BLaER1 (cell line): ENCODE measurements at regions not wholly inside any gene's neighbourhood (a gene's known extent, or its start where the extent isn't known, plus 50 kb on each side); places are given as distances from the start of the nearest gene placed in this dataset.
A peak's percentile ranks its signal among the peaks of the same experiment; 100 is the strongest.

Experiments
- H3K27ac ChIP-seq: shearing (Covaris generic); formaldehyde crosslinking; 2 replicates; pipeline ENCODE4 v1.8.1; 2022
- H3K27me3 ChIP-seq: shearing (Covaris generic); formaldehyde crosslinking; 2 replicates; pipeline ENCODE4 v1.8.1; 2022
- H3K36me3 ChIP-seq: shearing (Covaris generic); formaldehyde crosslinking; 2 replicates; pipeline ENCODE4 v1.8.1; 2022
- H3K4me1 ChIP-seq: shearing (Covaris generic); formaldehyde crosslinking; 2 replicates; pipeline ENCODE4 v1.8.1; 2022
- H3K4me2 ChIP-seq: shearing (Covaris generic); formaldehyde crosslinking; 2 replicates; pipeline ENCODE4 v1.8.1; 2022
- H3K4me3 ChIP-seq: shearing (Covaris generic); formaldehyde crosslinking; 2 replicates; pipeline ENCODE4 v1.8.1; 2022
- H3K9ac ChIP-seq: shearing (Covaris generic); formaldehyde crosslinking; 2 replicates; pipeline ENCODE4 v1.8.1; 2022
- H3K9me3 ChIP-seq: shearing (Covaris generic); formaldehyde crosslinking; 2 replicates; pipeline ENCODE4 v1.8.1; 2022
- H4K20me1 ChIP-seq: shearing (Covaris generic); formaldehyde crosslinking; 2 replicates; pipeline ENCODE4 v1.8.1; 2022
- Cebpa-rat ChIP-seq: shearing (Covaris generic); IDR thresholded peaks from 2 replicates; pipeline ENCODE4 v1.8.1; 2022

DNA sequence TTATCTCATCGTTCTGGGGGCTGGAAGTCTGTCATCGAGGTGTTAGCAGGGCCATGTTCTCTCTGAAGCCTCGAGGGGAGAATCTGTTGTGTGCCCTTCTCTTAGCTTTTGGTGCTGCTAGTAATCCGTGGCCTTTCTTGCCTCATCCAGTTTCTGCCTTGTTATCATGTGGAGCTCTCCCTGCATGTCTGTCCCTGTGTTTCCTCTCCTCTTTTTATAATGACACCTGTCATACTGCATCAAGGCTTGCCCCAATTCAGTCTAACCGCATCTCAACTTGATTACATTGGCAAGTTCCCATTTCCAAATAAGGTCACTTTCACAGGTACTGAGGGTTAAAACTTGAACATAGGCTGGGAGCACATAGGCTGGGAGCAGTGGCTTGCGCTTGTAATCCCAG, 82.6 kb upstream of the CNIH3 start:
- no peak overlapping the region for H3K9ac ChIP-seq
- no peaks in the 10 kb centered on the region for H3K36me3 ChIP-seq
- no peaks in the 10 kb centered on the region for H3K27me3 ChIP-seq
- H3K4me3 ChIP-seq: no peak overlapping the region
- no peak for TF ChIP-seq Cebpa-rat
- H3K27ac ChIP-seq: no peak overlapping the region
- H3K4me2 ChIP-seq: no peak overlapping the region
- no peaks in the 10 kb centered on the region for H3K9me3 ChIP-seq
- no peaks in the 10 kb centered on the region for H4K20me1 ChIP-seq
- H3K4me1 ChIP-seq: no peaks in the 10 kb centered on the region

DNA sequence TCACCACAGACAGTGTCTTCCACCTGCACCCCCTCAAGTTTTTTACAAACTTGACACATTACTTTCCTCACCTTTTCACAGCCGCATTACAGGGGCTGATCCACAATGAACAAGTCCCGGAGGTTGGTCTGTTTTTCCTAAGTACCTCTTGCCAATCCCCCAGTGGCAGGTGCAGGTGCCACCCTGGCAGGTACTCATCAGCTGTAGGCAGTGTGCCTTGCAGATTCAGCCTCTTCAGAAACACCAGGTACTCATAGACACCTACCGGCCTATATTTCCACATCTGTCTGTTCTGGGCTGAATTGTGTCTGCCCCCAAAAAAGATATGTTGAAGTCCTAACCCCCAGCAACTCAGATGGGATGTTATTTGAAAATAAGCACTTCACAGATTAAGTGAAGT, 81.4 kb upstream of the CNIH3 start:
- Histone ChIP-seq H3K4me1 (peaks cover 4% of the 10 kb centered on the region), H3K27ac (no peak overlapping the region)
- TF ChIP-seq Cebpa-rat: no peak

DNA sequence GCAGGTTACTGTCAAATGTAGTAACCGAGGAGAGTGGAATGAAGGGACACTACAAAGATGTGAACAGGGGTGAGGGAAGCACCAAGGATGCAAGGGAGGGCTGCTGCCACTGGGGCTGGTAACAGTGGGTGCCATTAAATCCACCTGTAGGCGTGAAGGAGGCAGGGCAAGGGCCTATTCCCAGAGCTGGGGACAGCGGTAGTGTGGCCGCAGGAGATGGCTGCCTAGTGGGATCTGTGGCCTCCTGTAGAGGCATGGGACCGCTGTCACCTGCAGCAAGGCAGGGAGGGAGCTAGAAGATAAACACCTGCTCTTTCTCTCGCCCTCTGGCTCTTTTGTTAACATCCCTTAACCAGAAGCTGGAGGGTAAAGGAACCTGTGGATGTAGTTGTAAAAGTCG, 80.5 kb upstream of the CNIH3 start:
- H3K27me3 ChIP-seq: no peaks in the 10 kb centered on the region
- H3K9me3 ChIP-seq: no peaks in the 10 kb centered on the region
- TF ChIP-seq Cebpa-rat: no peak
- peaks cover 13% of the 10 kb centered on the region for H3K4me1 ChIP-seq
- no peak overlapping the region for H3K27ac ChIP-seq
- no peak overlapping the region for H3K9ac ChIP-seq
- H3K4me3 ChIP-seq: no peak overlapping the region
- H4K20me1 ChIP-seq: no peaks in the 10 kb centered on the region
- no peak overlapping the region for H3K4me2 ChIP-seq
- no peaks in the 10 kb centered on the region for H3K36me3 ChIP-seq

More for the DNA sequence above, 81.4 kb upstream of the CNIH3 start:
- H3K4me3 ChIP-seq: no peak overlapping the region
- no peaks in the 10 kb centered on the region for H3K36me3 ChIP-seq
- no peak overlapping the region for H3K4me2 ChIP-seq
- no peak overlapping the region for H3K9ac ChIP-seq
- H3K27me3 ChIP-seq: no peaks in the 10 kb centered on the region
- no peaks in the 10 kb centered on the region for H4K20me1 ChIP-seq
- H3K9me3 ChIP-seq: no peaks in the 10 kb centered on the region

DNA sequence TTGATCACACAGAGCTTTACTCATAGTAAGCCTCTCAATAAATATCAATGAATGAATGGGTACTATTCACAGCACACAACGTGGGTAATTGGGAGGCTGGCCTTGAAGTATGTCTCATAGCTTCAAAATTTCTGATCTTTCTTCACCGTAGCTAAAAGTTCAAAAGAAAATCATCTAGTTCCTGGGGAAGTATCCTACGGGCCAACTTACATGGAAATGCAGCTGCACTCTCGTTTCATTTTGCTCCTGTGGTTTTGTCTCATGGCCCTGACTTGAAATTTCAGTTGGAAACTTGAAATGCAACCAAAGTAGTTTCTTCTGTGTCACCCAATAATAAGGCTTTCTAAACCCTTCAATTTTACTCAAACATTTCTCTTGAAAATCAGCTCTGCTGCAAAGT, 76.1 kb upstream of the CNIH3 start:
- no peak for TF ChIP-seq Cebpa-rat
- Histone ChIP-seq H3K4me2 (peak overlapping the region; percentile 50), H3K9ac (no peak overlapping the region), H3K27ac (no peak overlapping the region; the same call in 1 of the 2 replicates), H3K27me3 (no peaks in the 10 kb centered on the region), H3K9me3 (no peaks in the 10 kb centered on the region), H3K4me3 (no peak overlapping the region), H3K4me1 (peaks cover 17% of the 10 kb centered on the region), H3K36me3 (no peaks in the 10 kb centered on the region), H4K20me1 (no peaks in the 10 kb centered on the region)

DNA sequence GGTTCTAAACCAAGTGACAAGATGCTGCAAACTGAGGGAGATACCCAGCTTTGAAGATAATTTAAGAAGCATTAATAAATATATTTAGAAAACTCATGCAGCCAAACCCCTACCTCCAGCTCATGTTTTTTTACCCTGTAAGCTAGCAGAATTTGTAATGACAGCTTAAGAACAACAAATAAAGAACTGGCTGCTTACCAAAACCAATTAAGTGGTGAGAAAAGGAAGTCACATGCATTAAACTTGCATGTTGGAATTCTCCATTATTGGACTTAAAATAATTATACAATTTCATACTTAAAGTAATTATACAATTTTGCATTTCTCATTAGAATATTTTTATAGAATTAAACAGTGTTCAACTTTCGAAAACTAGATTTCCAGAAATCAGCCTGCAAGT, 75.6 kb upstream of the CNIH3 start:
- Histone ChIP-seq H3K4me1 (peaks cover 17% of the 10 kb centered on the region), H3K36me3 (no peaks in the 10 kb centered on the region), H3K9me3 (no peaks in the 10 kb centered on the region), H4K20me1 (no peaks in the 10 kb centered on the region), H3K27ac (no peak overlapping the region; the same call in 1 of the 2 replicates), H3K27me3 (no peaks in the 10 kb centered on the region), H3K4me3 (no peak overlapping the region), H3K4me2 (peak overlapping the region; percentile 50), H3K9ac (no peak overlapping the region)
- TF ChIP-seq Cebpa-rat: no peak

DNA sequence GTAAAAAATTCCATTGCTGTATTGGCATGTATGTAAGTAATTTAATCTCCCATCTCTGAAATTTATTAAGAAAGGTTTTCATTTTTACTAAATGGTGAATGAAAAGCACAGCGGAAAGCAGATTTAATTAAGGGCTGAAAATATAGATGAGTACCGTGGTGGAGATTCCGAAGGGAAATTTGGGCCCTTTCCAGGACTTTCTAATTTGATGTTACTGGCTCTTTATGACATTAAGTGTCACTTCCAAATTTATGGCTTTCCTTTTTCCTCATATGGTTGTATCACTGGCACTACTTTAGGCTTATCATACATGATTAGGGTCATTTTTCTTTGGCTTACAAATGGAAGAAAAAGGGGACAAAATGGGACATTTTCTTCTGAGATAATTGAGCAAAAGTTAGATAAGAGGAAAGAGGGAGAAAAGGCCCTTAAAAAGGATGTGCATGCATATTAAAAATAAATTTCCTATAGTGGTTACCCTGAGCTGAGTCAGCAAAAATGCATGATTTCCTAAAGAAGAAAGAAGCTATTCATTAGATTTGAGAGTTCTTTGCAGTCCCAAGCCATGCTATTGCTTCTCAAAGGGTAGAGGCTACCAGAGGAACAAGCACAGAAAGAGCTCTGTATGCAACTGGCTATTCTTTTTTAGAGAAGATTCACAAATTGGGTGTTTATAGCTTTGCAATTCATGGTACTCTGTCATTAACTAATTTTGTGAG, 74.9 kb upstream of the CNIH3 start:
- no peak overlapping the region for H3K27ac ChIP-seq
- H3K4me1 ChIP-seq: peaks cover 17% of the 10 kb centered on the region
- H3K9me3 ChIP-seq: no peaks in the 10 kb centered on the region
- H3K4me3 ChIP-seq: no peak overlapping the region
- H3K9ac ChIP-seq: no peak overlapping the region
- no peaks in the 10 kb centered on the region for H3K27me3 ChIP-seq
- TF ChIP-seq Cebpa-rat: no peak
- H4K20me1 ChIP-seq: no peaks in the 10 kb centered on the region
- no peaks in the 10 kb centered on the region for H3K36me3 ChIP-seq
- peak overlapping the region; percentile 50; the same call in 1 of the 2 replicates for H3K4me2 ChIP-seq

DNA sequence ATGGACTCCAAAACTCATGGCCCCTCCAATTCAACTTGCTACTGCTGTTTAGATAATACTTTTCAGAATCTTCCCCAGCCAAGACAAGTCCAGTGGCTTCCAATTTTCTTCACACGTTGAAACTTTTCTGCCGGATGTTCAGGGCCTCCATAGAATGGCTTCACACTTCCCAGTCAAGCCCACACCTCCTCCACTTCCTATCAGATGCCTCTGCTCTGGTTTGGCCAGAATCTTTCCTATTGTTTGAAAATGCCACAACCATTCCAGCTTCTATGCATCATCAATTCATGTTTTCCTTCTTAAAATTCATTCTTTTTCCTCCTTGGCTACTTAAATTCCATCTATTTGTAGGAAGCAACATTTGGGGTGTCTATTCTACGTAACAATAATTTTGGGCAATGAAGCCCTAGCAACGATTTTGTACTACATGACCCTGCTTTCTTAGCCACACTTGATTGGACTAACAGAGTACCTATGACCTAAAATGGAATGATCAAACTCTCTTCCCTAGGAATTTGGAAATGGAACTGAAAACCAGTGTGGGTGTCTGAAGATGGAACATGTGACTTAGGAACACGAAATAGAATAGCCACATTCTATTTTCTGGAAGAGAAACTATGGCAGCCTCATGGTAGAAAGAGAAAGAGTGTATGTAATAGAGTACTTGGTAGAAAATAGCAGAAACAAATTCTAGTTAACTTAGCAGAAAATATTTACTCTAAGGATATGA, 74.1 kb upstream of the CNIH3 start:
- Histone ChIP-seq H4K20me1 (no peaks in the 10 kb centered on the region), H3K4me1 (peaks cover 17% of the 10 kb centered on the region), H3K9ac (no peak overlapping the region), H3K4me3 (no peak overlapping the region), H3K9me3 (no peaks in the 10 kb centered on the region), H3K4me2 (no peak overlapping the region), H3K27me3 (no peaks in the 10 kb centered on the region), H3K36me3 (no peaks in the 10 kb centered on the region), H3K27ac (no peak overlapping the region)
- TF ChIP-seq Cebpa-rat: no peak

DNA sequence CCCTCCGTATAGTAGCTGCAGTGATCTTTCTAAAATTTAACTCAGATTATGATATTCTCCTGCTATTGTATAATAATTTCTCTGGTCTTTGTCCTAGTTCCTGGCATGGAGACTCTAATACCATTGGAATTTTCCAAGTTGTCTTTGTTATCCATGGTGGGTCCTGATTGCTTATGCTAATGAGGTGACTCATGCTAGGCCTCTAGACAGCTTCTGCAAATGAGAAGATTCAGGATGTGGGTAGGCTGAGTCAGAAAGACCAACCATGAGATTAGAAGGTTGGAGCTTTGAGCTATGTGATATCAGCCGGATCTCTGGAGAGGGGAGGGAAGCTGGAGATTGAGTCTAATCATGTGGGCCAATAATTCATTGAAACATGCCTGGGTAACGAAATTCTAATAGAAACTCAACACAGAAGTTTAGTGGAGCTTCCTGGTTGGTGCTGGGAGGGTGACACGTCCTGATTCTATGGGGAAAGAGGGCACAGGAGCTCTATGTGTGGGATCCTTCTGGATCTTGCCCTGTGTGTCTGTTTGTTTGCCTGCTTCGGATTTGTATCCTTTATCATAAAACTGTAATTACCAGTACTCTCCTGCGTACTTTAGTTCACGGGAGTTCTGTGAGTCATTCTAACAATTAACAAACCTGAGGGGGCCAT, 73.2 kb upstream of the CNIH3 start:
- Histone ChIP-seq H3K9me3 (no peaks in the 10 kb centered on the region), H3K4me3 (no peak overlapping the region), H3K36me3 (no peaks in the 10 kb centered on the region), H3K27ac (no peak overlapping the region), H4K20me1 (no peaks in the 10 kb centered on the region), H3K4me2 (no peak overlapping the region), H3K9ac (no peak overlapping the region), H3K27me3 (no peaks in the 10 kb centered on the region), H3K4me1 (peaks cover 17% of the 10 kb centered on the region)
- TF ChIP-seq Cebpa-rat: no peak

DNA sequence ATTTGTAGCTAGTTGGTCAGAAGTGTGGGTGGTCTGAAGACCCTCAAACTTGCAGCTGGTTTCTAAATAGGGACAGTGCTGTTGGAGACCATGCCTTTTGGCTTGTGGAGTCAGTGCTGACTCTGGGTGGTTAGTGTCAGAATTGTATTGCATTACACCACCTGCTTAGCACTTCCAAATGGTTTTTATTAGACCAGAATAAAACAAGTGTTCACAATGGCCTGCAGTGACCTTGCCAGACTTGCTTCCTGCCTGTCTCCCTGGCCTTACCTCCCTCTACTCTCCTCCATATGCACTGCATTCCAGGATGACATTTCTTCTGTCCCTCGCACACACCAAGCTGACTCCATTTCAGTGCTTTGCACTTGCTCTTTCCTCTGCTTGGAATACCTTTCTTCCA, 72.7 kb upstream of the CNIH3 start:
- H3K9me3 ChIP-seq: no peaks in the 10 kb centered on the region
- no peaks in the 10 kb centered on the region for H3K36me3 ChIP-seq
- no peak for TF ChIP-seq Cebpa-rat
- peaks cover 17% of the 10 kb centered on the region for H3K4me1 ChIP-seq
- no peaks in the 10 kb centered on the region for H3K27me3 ChIP-seq
- no peak overlapping the region for H3K4me2 ChIP-seq
- H3K4me3 ChIP-seq: no peak overlapping the region
- no peak overlapping the region for H3K9ac ChIP-seq
- no peaks in the 10 kb centered on the region for H4K20me1 ChIP-seq
- H3K27ac ChIP-seq: no peak overlapping the region

DNA sequence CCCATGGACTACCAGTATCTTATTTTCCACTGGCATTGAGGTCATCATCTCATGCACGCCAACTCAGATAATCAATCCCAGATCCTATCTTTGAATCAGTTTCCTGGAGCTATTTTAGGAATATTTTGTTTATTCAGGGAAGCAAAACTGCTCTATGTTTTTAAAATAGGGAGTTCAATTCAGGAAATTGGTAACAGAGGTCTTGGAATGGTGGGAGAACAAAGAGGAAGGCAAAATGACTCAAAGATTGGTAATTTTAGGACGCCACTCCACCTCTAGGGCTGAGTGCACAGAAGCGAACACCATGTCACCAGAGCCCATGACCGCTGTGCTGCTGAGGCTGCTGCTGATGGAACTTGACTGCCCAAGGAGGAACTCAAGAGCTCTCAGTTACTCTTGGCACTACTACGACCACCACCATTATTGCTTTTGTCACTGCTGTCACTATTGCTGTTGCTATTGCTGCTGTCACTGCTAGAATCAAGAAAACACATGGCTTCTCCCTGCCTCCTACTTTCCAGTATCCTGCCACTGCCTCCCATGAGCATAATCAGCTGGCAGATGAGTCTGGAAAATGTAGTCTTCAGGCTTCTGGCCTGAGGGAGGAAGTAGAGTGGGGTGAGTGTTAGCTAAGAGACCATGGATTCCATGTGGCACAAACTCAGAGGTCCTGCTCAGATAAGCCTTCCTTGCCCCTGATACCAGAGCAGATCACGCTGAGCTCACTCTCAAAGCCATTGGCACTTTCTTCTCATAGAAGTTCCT, 71.6 kb upstream of the CNIH3 start:
- no peak for TF ChIP-seq Cebpa-rat
- no peaks in the 10 kb centered on the region for H3K9me3 ChIP-seq
- H3K4me3 ChIP-seq: no peak overlapping the region
- no peaks in the 10 kb centered on the region for H4K20me1 ChIP-seq
- no peak overlapping the region for H3K4me2 ChIP-seq
- no peak overlapping the region for H3K9ac ChIP-seq
- no peaks in the 10 kb centered on the region for H3K36me3 ChIP-seq
- no peak overlapping the region for H3K27ac ChIP-seq
- peaks cover 16% of the 10 kb centered on the region for H3K4me1 ChIP-seq
- H3K27me3 ChIP-seq: no peaks in the 10 kb centered on the region
